HG02610 (cell line): ENCODE measurements at regions not wholly inside any gene's neighbourhood (a gene's known extent, or its start where the extent isn't known, plus 50 kb on each side); places are given as distances from the start of the nearest gene placed in this dataset.
A peak's percentile ranks its signal among the peaks of the same experiment; 100 is the strongest.

Experiments
- ATAC-seq: cut with Tn5 transposase; IDR thresholded peaks from one replicate; pipeline ENCODE4 v1.9.1; 2021; ENCODE audit warnings: mild to moderate bottlenecking, moderate library complexity; ENCODE audit not compliant: unreplicated experiment

- no peak for ATAC-seq
Measured at GRCh38 chr13:42474954-42475353, 99.0 kb upstream of the TNFSF11 start.

DNA sequence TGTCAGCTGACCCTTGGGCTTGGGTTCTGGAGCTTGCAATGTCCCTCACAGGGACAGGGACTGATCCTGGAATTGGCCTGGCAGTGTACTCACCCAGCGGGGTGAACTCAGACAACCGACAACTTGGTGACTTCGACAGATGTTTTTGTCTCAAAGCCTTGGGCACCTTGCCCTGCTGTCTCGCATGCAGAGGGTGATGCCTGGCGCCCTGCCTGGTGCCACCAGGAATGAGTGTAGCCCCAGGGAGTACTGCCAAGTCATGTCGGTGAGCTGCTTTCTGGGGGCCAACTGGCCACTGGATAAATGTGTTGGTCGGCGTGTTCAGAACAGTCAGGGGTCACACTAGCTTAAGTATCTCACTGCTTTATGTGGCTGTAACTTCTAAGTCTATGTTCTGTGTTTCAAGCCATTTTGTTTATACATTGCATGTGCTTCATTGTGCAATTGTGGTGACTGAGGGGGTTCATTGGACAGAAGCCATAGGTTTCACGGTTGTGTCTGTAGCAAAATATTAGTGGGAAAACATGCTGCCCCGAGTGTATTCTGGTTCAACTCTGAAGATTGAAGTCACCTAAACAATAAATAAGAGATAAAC, 96.3 kb upstream of the TNFSF11 start:
- no peak for ATAC-seq

- ATAC-seq = no peak
Measured at GRCh38 chr13:42478531-42479156, 95.3 kb upstream of the TNFSF11 start.

DNA sequence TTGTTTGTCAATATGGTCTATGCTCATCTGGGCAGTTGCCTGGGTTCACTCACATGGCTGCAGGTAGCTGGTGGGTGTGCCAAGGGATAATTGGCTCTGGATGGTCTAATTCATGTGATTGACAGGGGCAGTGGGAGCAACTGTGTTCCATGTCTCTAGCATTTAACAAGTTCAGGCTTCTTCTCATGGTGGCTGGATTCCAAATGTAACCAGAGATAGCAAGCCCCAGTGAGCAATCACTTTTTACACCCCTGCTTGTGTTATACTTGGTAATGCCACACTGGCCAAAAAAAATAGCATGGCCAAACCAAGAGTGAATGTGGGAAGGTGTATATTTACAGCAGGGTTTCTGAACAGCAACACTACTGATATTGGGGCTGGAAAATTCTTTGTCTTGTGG, 89.6 kb upstream of the TNFSF11 start:
- ATAC-seq = no peak

- no peak for ATAC-seq
Measured at GRCh38 chr13:42485272-42485671, 88.7 kb upstream of the TNFSF11 start.

DNA sequence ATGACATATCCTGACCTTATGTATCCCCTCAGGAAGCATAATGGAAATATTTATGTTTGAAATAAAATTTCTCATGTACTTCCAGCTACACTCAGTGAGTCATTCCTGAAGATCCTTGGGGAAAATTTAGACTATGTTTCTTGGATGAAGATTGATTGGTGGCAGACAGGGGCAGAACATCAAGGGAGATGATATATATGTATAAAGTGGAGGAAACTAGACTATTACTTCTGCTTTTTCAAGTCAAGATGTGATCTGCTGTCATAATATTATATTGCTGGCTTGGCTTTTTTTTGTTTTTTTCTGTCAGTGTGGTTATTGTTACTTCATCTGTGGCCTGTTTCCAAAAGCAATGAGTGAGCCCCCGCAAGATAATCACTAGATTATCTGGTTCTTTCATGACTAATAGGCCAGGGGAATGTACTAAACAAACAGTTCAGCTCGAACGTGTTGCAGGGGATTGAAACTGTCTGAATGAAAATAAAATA, 87.2 kb upstream of the TNFSF11 start:
- no peak for ATAC-seq

- no peak for ATAC-seq
Measured at GRCh38 chr13:42487221-42487620, 86.7 kb upstream of the TNFSF11 start.

DNA sequence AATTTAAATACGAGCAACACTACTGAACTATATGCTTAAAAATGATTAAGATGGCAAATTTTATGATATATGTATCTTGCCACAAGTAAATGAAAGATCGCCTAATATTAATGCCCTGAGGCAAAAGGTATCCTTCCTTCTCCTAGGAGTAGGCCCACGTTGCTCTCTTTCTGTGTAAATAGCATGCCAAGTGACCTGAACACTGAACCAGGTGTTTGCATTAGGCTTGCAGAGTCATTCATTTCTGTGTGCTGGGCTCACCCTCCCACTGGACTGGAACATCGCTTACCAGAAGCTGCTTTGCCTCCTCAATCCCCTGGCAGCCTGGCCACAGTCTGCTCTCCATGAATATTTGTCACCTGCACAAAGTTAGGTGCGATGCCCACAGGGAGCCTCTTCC, 83.3 kb upstream of the TNFSF11 start:
- ATAC-seq = no peak

DNA sequence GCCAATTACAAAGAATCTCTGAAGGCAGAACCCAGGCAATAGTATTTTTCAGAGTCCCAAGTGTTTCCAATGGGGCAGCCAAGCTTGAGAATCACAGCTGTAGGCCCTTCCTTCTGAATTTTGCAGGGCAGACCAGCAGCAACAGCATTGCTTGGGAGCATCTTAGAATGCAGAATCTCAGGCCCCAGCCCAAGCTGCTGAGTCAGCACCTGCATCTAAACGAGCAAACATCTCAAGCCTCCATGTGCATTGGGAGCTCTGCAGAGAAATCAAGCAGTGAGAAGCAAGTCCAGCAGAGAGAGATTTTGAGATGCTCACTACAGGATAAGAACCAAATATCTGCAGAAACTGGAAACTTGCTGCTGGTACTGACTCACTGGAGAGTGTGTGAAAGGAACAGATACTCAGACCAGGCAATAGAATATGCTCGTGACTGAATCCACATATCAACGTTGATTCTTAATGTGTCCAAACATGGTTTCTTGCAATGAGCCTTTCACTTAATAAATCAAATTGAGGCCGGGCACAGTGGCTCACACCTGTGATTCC, 81.5 kb upstream of the TNFSF11 start:
- ATAC-seq = no peak

GRCh38 chr13:42494157-42494556, 79.8 kb upstream of the TNFSF11 start:
- ATAC-seq = no peak

DNA sequence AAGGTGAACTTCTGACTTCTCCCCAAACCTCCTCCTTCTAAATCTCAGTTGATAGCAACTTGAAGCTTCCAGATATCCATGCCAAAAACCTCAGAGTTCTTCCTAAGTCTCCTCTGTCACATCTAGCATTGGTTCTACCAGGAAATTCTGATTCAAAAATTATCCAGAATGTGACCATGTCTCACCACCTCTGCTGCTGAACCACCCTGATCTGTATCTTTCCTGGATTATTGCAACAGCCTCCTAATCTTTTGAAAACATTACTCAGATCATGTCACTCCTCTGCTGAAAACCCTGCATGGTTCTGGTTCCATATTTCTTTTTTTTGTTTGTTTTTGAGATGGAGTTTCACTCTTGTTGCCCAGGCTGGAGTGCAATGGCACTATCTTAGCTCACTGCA, 78.7 kb upstream of the TNFSF11 start:
- ATAC-seq = no peak

DNA sequence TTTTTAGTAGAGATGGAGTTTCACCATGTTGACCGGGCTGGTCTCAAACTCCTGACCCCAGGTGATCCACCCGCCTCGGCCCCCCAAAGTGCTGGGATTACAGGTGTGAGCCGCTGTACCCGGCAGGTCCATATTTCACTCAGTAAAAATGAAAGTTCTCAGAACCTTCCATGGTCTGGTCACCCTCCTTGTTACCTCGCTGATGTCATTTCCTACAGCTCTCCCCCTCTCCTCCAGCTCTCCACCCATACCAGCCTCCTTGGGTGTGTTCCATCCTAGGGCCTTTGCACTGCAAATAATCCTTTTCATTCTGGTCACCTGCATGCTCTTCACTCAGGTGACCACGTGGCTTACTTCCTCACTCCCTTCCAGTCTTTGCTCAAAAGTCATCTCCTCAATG, 78.2 kb upstream of the TNFSF11 start:
- ATAC-seq = no peak

DNA sequence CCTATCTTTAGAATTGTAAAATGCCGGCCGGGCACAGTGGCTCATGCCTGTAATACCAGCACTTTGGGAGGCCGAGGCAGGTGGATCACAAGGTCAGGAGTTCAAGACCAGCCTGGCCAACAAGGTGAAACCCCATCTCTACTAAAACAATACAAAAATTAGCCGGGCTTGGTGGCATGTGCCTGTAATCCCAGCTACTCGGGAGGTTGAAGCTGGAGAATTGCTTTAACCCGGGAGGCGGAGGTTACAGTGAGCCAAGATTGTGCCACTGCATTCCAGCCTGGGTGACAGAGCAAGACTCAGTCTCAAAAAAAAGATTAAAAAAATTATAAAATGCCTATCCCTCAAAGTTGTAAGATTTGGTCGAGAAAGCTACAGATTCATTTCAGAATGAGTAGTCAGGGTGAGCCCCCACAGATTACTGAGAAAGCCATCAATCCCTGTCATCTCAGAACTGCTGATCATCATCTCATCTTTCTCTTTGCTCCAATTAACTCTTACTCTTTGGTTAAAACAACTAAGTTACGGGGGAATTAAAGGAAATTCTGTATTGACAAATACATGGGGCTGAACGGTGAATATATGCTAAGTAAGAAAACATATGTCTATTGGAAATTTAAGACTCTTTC, 76.9 kb upstream of the TNFSF11 start:
- peak; percentile 47 for ATAC-seq

DNA sequence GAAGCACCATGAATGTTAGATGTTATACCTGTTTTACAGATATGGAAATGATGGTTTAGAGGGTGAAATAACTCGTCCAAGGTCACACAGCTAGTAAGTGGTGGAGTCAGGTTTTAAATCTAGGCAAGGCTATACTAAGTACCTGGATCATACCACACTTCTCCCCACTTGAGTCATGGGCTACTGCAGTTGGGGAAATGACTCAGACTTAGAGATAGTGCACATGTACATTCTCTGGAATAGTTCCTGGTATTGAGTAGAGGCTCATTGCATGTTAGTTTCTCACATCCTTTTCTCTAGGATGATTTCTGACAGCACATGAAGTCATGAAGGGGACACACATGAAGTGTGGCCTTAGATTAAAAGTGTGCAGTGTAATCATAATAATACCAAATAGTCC, 76.2 kb upstream of the TNFSF11 start:
- peak; percentile 93 for ATAC-seq

DNA sequence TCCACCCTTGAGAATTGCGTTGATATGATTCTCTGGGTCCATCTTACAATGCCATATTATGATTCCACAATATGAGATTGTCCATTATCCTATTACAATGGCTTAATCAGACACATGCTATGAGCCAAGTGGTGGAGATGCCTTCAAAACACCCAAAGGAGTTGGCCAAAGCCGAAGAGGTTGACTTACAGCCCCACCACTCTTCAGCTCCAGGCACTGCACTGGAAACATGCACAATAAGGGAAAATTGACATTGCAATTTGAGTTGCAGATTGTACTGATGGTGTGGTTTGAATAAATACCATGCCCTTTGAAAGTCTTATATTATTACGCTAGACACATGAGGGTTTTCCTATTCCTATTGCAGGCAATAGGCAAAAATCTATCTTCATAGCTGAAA, 75.4 kb upstream of the TNFSF11 start:
- no peak for ATAC-seq
